ENCODE measurements at regions not wholly inside any gene's neighbourhood (a gene's known extent, or its start where the extent isn't known, plus 50 kb on each side); places are given as distances from the start of the nearest gene placed in this dataset.

- no peak for TF ChIP-seq POLR2A (IDR thresholded peaks at IDR 0.05)
- no peak for TF ChIP-seq CTCF (IDR thresholded peaks at IDR 0.05)
Observed at GRCh38 chr14:82045339-82045738, 511.7 kb upstream of the SEL1L start.

All from prostate gland (tissue), 2 donors.